Medulla oblongata (tissue), 1 donor: ENCODE measurements at regions not wholly inside any gene's neighbourhood (a gene's known extent, or its start where the extent isn't known, plus 50 kb on each side); places are given as distances from the start of the nearest gene placed in this dataset.
"Not testable (repeated sequence)": the region's sequence is repeated elsewhere in the genome, so short reads cannot be mapped to it uniquely, and the experiment has no call there.

ENCODE experiments used
- DNase-seq: peaks from one replicate; pipeline ENCODE4 v3.0.0-alpha.2; 2015; ENCODE audit errors: extremely low spot score

- no peak for DNase-seq
Measured at GRCh38 chr12:129959889-129960288, 56.1 kb upstream of the TMEM132D start.

- no peak for DNase-seq
Measured at GRCh38 chr12:129961091-129961490, 57.3 kb upstream of the TMEM132D start.

- no peak for DNase-seq
Measured at GRCh38 chr12:129961856-129962255, 58.0 kb upstream of the TMEM132D start.

- DNase-seq: no peak
Measured at GRCh38 chr12:129964300-129964699, 60.5 kb upstream of the TMEM132D start.

GRCh38 chr12:129964826-129965457 is 61.1 kb upstream of the TMEM132D start:
- no peak for DNase-seq

GRCh38 chr12:129966146-129966995 is 62.5 kb upstream of the TMEM132D start:
- DNase-seq: no peak

- DNase-seq: no peak
Measured at GRCh38 chr12:129971721-129972120, 67.9 kb upstream of the TMEM132D start.

GRCh38 chr12:129973236-129973961 is 69.6 kb upstream of the TMEM132D start:
- no peak for DNase-seq

GRCh38 chr12:129984106-129984505 is 80.3 kb upstream of the TMEM132D start:
- DNase-seq: no peak

- DNase-seq: no peak
Measured at GRCh38 chr12:129987841-129988240, 84.0 kb upstream of the TMEM132D start.

- no peak for DNase-seq
Measured at GRCh38 chr12:129994634-129995033, 90.8 kb upstream of the TMEM132D start.

- DNase-seq: no peak
Measured at GRCh38 chr12:129997239-129997638, 93.4 kb upstream of the TMEM132D start.

GRCh38 chr12:130004310-130004877 is 100.6 kb upstream of the TMEM132D start:
- not testable (repeated sequence) for DNase-seq

- no peak for DNase-seq
Measured at GRCh38 chr12:130007771-130008170, 103.9 kb upstream of the TMEM132D start.

GRCh38 chr12:130008241-130008640 is 104.4 kb upstream of the TMEM132D start:
- DNase-seq: no peak

GRCh38 chr12:130009961-130010360 is 106.1 kb upstream of the TMEM132D start:
- no peak for DNase-seq

- no peak for DNase-seq
Measured at GRCh38 chr12:130011611-130012385, 108.0 kb upstream of the TMEM132D start.

GRCh38 chr12:130013771-130014484 is 110.1 kb upstream of the TMEM132D start:
- DNase-seq: peak; percentile 82

- DNase-seq: peak; percentile 25
Measured at GRCh38 chr12:130014485-130014807, 110.6 kb upstream of the TMEM132D start.

GRCh38 chr12:130016194-130016593 is 112.4 kb upstream of the TMEM132D start:
- no peak for DNase-seq

- no peak for DNase-seq
Measured at GRCh38 chr12:130016986-130017385, 113.2 kb upstream of the TMEM132D start.
